K562 (cell line): ENCODE measurements at regions not wholly inside any gene's neighbourhood (a gene's known extent, or its start where the extent isn't known, plus 50 kb on each side); places are given as distances from the start of the nearest gene placed in this dataset.

Experiments
- ATAC-seq: fragments of 200-7000 bp; cut with Tn5 transposase; 3 replicates; pipeline ENCODE4 v1.9.1; 2020; ENCODE audit warnings: moderate library complexity
- BruUV-seq: library from RNA; stranded (reverse); fragments of 400-500 nt; replicated peaks from 2 replicates; lab custom pipeline; 2021; lab: Mats Ljungman, UMichigan
- CTCF ChIA-PET: fragments of 300-600 bp; formaldehyde crosslinking; extraction: SDS; loops from one replicate; lab custom pipeline; 2021; ENCODE audit warnings: low intra/inter-chr PET ratio; lab: Yijun Ruan, JAX
- POLR2A ChIA-PET: fragments of 300-600, 350-650 bp; sonication (Branson Sonifier 250); formaldehyde crosslinking; extraction: SDS; loops from one replicate; lab custom pipeline; 2021; ENCODE audit warnings: antibody characterized with exemption, inconsistent platforms; lab: Yijun Ruan, JAX
- DNase-seq, 4 experiments: peaks; one replicate each; pipeline versions ENCODE4 v3.0.0 to v3.0.0-alpha.2; 2011 to 2018; ENCODE audit warnings: low spot score in 3 of 4, mixed read lengths in 3 of 4; ENCODE audit errors: extremely low read depth in 1 of 4
- FAIRE-seq: peaks from 2 replicates; lab custom pipeline; 2011; peaks lifted over from hg19 to GRCh38; lab: Jason Lieb, UNC
- H2AFZ ChIP-seq: 2 replicates; pipeline ENCODE4 v1.6.0; 2011; ENCODE audit warnings: low read depth, low read length, control low read depth, inconsistent platforms
- H3K27ac ChIP-seq: fragments of 200-600 bp; 3 replicates; pipeline ENCODE4 v1.8.0; 2011; ENCODE audit warnings: low read depth, mild to moderate bottlenecking, control low read depth, inconsistent platforms, low read length, moderate library complexity, mixed read lengths; ENCODE audit errors: extremely low read depth
- H3K27me3 ChIP-seq, 2 experiments: fragments of 300-600 bp in 1 of 2; 2 replicates in 1 of 2; 3 replicates in 1 of 2; pipeline versions ENCODE4 v1.6.0 to v1.8.0; 2011; ENCODE audit warnings: inconsistent platforms in 2 of 2, low read length in 2 of 2, mild to moderate bottlenecking in 1 of 2, mixed read lengths in 1 of 2, moderate library complexity in 1 of 2; ENCODE audit not compliant: control insufficient read depth in 2 of 2, insufficient read depth in 2 of 2
- H3K36me3 ChIP-seq: fragments of 300-600 bp; 3 replicates; pipeline ENCODE4 v1.8.0; 2011; ENCODE audit warnings: mild to moderate bottlenecking, low read length, inconsistent platforms; ENCODE audit not compliant: control insufficient read depth, insufficient read depth
- H3K4me1 ChIP-seq, 2 experiments: fragments of 200-600 bp in 1 of 2; replicated peaks in 1 of 2; 2 replicates in 1 of 2; 3 replicates in 1 of 2; pipeline versions ENCODE4 v1.5.1 to v1.8.0; 2011; ENCODE audit warnings: inconsistent platforms in 2 of 2, low read length in 2 of 2, mild to moderate bottlenecking in 1 of 2, mixed read lengths in 1 of 2, moderate library complexity in 1 of 2; ENCODE audit not compliant: control insufficient read depth in 2 of 2, insufficient read depth in 2 of 2
- H3K4me2 ChIP-seq: 2 replicates; pipeline ENCODE4 v1.6.1; 2011; ENCODE audit warnings: low read length, control low read depth, inconsistent platforms, mixed read lengths; ENCODE audit not compliant: insufficient read depth
- H3K4me3 ChIP-seq: fragments of 200-600 bp; sonication (generic), shearing (Covaris generic); 2 replicates; pipeline ENCODE4 v1.5.1; 2016; ENCODE audit warnings: control low read depth, inconsistent platforms
- H3K79me2 ChIP-seq: fragments of 200-600 bp; 3 replicates; pipeline ENCODE4 v1.8.0; 2011; ENCODE audit warnings: low read length, inconsistent platforms; ENCODE audit not compliant: control insufficient read depth, insufficient read depth
- H3K9ac ChIP-seq, 2 experiments: 2 replicates each; pipeline versions ENCODE4 v1.6.0 to v1.6.1; 2011; ENCODE audit warnings: low read depth in 2 of 2, low read length in 2 of 2, control low read depth in 1 of 2, inconsistent platforms in 1 of 2, mild to moderate bottlenecking in 1 of 2, mixed read lengths in 1 of 2; ENCODE audit not compliant: insufficient read depth in 1 of 2
- H3K9me1 ChIP-seq: one replicate; pipeline ENCODE4 v1.6.0; 2011; ENCODE audit warnings: inconsistent platforms, mild to moderate bottlenecking, low read length, moderate library complexity; ENCODE audit not compliant: control insufficient read depth, insufficient read depth
- H3K9me3 ChIP-seq: replicated peaks from 2 replicates; pipeline ENCODE4 v1.5.1; 2011; ENCODE audit warnings: low read depth, low read length, inconsistent platforms; ENCODE audit not compliant: control insufficient read depth, insufficient read depth
- H4K20me1 ChIP-seq: replicated peaks from 2 replicates; pipeline ENCODE4 v1.6.1; 2011; ENCODE audit warnings: low read length, inconsistent platforms, mixed read lengths; ENCODE audit not compliant: control insufficient read depth, insufficient read depth
- ARID4B ChIP-seq: sonication (generic); formaldehyde crosslinking; IDR thresholded peaks from 2 replicates; pipeline ENCODE4 v1.8.0; 2022; ENCODE audit warnings: mild to moderate bottlenecking, missing genetic modification reagents
- CEBPG ChIP-seq, 3 experiments: fragments of 200-800 bp in 1 of 3; sonication (Bioruptor generic) in 1 of 3; sonication (generic) in 1 of 3; formaldehyde crosslinking in 1 of 3; IDR thresholded peaks in 2 of 3; conservative IDR thresholded peaks in 1 of 3; 2 replicates each; pipeline versions ENCODE4 v1.6.1 to v1.8.0; 2016 to 2022; ENCODE audit warnings: missing compliant biosample characterization in 2 of 3, missing genetic modification characterization in 2 of 3, mild to moderate bottlenecking in 1 of 3, missing genetic modification reagents in 1 of 3
- EHMT2 ChIP-seq: fragments of 450-650 bp; IDR thresholded peaks from 2 replicates; pipeline ENCODE4 v1.6.1; 2018; ENCODE audit warnings: antibody characterized with exemption
- EZH2 ChIP-seq: IDR thresholded peaks from 2 replicates; pipeline ENCODE4 v1.6.1; 2012; ENCODE audit warnings: low read depth, mild to moderate bottlenecking, inconsistent platforms, low read length, borderline replicate concordance
- GTF2E2 ChIP-seq: fragments of 200-800 bp; sonication (Bioruptor generic); IDR thresholded peaks from 2 replicates; pipeline ENCODE4 v1.6.1; 2016; ENCODE audit warnings: missing genetic modification characterization, missing compliant biosample characterization
- HNRNPLL ChIP-seq: fragments of 200-400 bp; formaldehyde crosslinking; IDR thresholded peaks from 2 replicates; pipeline ENCODE4 v1.6.1; 2017; ENCODE audit warnings: low read length, low read depth, mild to moderate bottlenecking; ENCODE audit not compliant: poor library complexity, severe bottlenecking
- KDM1A ChIP-seq, 2 experiments: fragments of 450-650 bp; IDR thresholded peaks; 2 replicates each; pipeline ENCODE4 v1.6.1; 2016; ENCODE audit warnings: mild to moderate bottlenecking in 2 of 2
- MXD1 ChIP-seq: fragments of 250-450 bp; sonication (Bioruptor Pico); IDR thresholded peaks from 2 replicates; pipeline ENCODE4 v1.8.0; 2021; ENCODE audit warnings: borderline replicate concordance, mild to moderate bottlenecking, moderate library complexity; ENCODE audit not compliant: poor library complexity, severe bottlenecking
- RFX1 ChIP-seq: fragments of 450-650 bp; IDR thresholded peaks from 2 replicates; pipeline ENCODE4 v1.6.1; 2016; ENCODE audit warnings: mild to moderate bottlenecking, moderate library complexity
- RNF2 ChIP-seq: sonication (generic); IDR thresholded peaks from 2 replicates; pipeline ENCODE4 v1.6.1; 2016
- TOE1 ChIP-seq, 2 experiments: fragments of 450-650 bp in 1 of 2; sonication (generic) in 1 of 2; formaldehyde crosslinking in 1 of 2; IDR thresholded peaks; 2 replicates each; pipeline versions ENCODE4 v1.7.1 to v1.8.0; 2016 to 2022; ENCODE audit warnings: borderline replicate concordance in 2 of 2, mild to moderate bottlenecking in 2 of 2, antibody characterized with exemption in 1 of 2, inconsistent platforms in 1 of 2, low read depth in 1 of 2, missing genetic modification reagents in 1 of 2, moderate library complexity in 1 of 2
- ZBTB17 ChIP-seq: fragments of 450-650 bp; formaldehyde crosslinking; IDR thresholded peaks from 2 replicates; pipeline ENCODE4 v1.4.0; 2020; ENCODE audit warnings: mild to moderate bottlenecking
- ZNF12 ChIP-seq: sonication (generic); formaldehyde crosslinking; IDR thresholded peaks from 2 replicates; pipeline ENCODE4 v1.4.0; 2020; ENCODE audit warnings: mild to moderate bottlenecking, missing genetic modification reagents
- ZNF217 ChIP-seq: sonication (generic); formaldehyde crosslinking; IDR thresholded peaks from 2 replicates; pipeline ENCODE4 v1.8.0; 2022; ENCODE audit warnings: mild to moderate bottlenecking, missing genetic modification reagents
- ZNF316 ChIP-seq: fragments of 450-650 bp; IDR thresholded peaks from 2 replicates; pipeline ENCODE4 v1.6.1; 2016
- ZNF431 ChIP-seq: sonication (generic); formaldehyde crosslinking; IDR thresholded peaks from 2 replicates; pipeline ENCODE4 v1.8.0; 2022; ENCODE audit warnings: mild to moderate bottlenecking, missing genetic modification reagents
- ZNF766 ChIP-seq: fragments of 200-800 bp; sonication (Bioruptor generic); conservative IDR thresholded peaks from 2 replicates; pipeline ENCODE4 v1.6.1; 2016; ENCODE audit warnings: missing genetic modification characterization, missing compliant biosample characterization
- WGBS: fragments of 100-300 bp; shearing (Covaris generic); methylation state at CpG from one replicate; pipeline ENCODE4 v1.1.6; 2016; ENCODE audit warnings: low coverage, mixed read lengths; ENCODE audit not compliant: insufficient coverage; ENCODE audit errors: missing lambda C conversion rate; 5-methylcytosine and 5-hydroxymethylcytosine counted together
- in situ Hi-C: fragments of 300-500 bp; cut with MboI; formaldehyde crosslinking; loops from 4 replicates; pipeline ENCODE4 v1.15.0; 2018; ENCODE audit warnings: inconsistent platforms, mixed read lengths
- intact Hi-C: fragments of 100-400 bp; cut with micrococcal nuclease; formaldehyde crosslinking; loops from 2 replicates; pipeline ENCODE4 v1.14.2; 2022

DNA sequence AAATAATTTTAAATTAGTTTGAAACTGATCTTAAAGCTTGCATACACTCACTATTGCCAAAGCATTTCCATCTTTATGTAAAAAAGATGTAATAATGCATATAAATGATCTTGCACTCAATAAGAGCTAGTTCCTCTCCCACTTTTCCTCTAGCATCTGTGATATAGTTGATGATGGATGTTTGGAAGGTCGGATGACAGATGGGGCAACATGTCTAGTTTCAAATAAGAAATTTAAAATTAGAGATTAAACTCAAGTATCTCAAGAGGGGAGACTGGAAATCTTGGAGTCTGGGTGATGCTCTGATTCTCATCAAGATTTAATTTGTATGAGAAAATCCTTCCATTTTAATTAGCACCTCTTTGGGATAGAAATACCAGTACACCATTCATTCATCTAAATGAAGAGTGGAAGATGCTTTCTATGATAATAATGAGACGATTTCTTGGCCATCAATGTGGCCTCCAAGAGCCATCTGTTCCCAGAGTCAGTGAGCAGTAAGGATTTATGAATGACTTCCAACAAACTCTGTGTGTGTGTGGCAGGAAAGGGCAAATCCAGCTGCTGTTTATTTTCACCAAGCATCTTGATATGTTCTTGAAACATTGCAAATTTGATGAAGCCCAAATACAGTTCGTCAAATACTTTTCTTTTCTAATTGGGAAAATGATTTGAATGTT lies 616.3 kb upstream of the CDH8 start:
- POLR2A ChIA-PET, result no interaction called here
- DNase-seq (no peak), ATAC-seq (no peak), FAIRE-seq (no peak)
- Histone ChIP-seq H3K4me2 (no peak overlapping the region), H4K20me1 (no peaks in the 10 kb centered on the region), H3K9me3 (no peaks in the 10 kb centered on the region)
- no TSS peak for BruUV-seq
- WGBS, result 0% methylated on average over 3 of the region's 3 CpGs
- TF ChIP-seq RNF2 (no peak), ARID4B (no peak), ZNF12 (CRISPR knock-in tag) (no peak), HNRNPLL (no peak), CEBPG (CRISPR knock-in tag; IDR thresholded peaks at IDR 0.05) (no peak), CEBPG (tag; conservative IDR thresholded peaks at IDR 0.05 in 1 of 2, IDR thresholded peaks at IDR 0.05 in 1 of 2) (no peak), GTF2E2 (no peak), RFX1 (no peak), ZNF316 (no peak), TOE1 (IDR thresholded peaks at IDR 0.05; ENCODE audit: borderline replicate concordance) (no peak), TOE1 (CRISPR knock-in tag; IDR thresholded peaks at IDR 0.05; ENCODE audit: borderline replicate concordance, low read depth) (no peak), ZNF217 (CRISPR knock-in tag) (no peak), EZH2 (no peak), KDM1A (IDR thresholded peaks at IDR 0.05) (no peak), EHMT2 (no peak), ZNF766 (no peak), ZBTB17 (CRISPR knock-in tag) (no peak), ZNF431 (CRISPR knock-in tag) (no peak), MXD1 (no peak)
- TF ChIP-seq, all 486 proteins: peak for 0
- H3K4me1 ChIP-seq, result no peaks in the 10 kb centered on the region
- H3K4me3 ChIP-seq, result no peak overlapping the region
- H3K79me2 ChIP-seq, result no peaks in the 10 kb centered on the region
- H3K27ac ChIP-seq, result no peak overlapping the region
- in situ Hi-C loops (no loop called here), intact Hi-C loops (no loop called here)
- H3K9me1 ChIP-seq, result no peaks in the 10 kb centered on the region
- CTCF ChIA-PET, result no interaction called here
- no peak overlapping the region for H3K9ac ChIP-seq
- no peak overlapping the region for H2AFZ ChIP-seq
- H3K27me3 ChIP-seq, result no peaks in the 10 kb centered on the region
- no peaks in the 10 kb centered on the region for H3K36me3 ChIP-seq
